Cardiac septum (tissue), 1 donor: ENCODE measurements at regions not wholly inside any gene's neighbourhood (a gene's known extent, or its start where the extent isn't known, plus 50 kb on each side); places are given as distances from the start of the nearest gene placed in this dataset.

Experiments
- DNase-seq: peaks from one replicate; pipeline ENCODE4 v3.0.0-alpha.2; 2020; ENCODE audit warnings: low spot score
- intact Hi-C: fragments of 100-400 bp; cut with DNase I; formaldehyde crosslinking; loops from one replicate; pipeline ENCODE4 v1.14.0; 2022
- donor health status: DM: no; HTN: no; CAD: no.

DNA sequence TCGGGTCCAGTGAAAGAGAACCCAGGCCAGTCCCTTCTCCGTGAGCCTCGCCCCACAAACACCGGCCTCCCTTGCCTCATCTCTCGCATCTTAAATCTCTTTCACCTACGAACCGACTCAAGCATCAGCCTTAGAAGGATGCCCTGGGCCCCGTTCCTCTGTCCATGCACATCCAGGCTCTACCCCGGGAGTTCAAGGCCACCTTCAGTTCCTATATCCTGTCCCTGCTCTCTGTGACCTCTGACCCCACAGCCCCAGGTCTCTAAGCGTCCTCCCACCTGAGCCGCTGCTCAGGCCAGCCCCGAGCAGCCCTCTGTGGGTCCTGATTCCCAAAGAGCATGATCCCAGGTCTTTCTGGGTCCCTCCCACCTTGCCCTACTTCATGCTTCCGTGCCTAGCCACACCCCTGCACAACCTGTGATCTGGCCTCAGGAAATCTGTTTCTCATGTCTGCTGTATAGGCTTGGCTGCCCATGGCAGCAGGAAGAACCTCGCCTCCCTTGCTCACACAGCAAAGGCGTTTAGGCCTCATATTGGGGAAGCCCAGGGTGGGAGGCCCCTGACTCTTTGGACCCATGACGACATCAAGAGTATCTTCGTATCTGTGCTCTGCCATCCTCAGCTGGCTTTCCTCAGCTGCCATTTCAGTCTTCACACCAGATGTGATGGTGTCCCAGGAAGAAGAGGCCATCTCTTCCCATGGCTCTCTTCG lies 77.5 kb upstream of the SEPTIN5 start:
- DNase-seq: no peak

DNA sequence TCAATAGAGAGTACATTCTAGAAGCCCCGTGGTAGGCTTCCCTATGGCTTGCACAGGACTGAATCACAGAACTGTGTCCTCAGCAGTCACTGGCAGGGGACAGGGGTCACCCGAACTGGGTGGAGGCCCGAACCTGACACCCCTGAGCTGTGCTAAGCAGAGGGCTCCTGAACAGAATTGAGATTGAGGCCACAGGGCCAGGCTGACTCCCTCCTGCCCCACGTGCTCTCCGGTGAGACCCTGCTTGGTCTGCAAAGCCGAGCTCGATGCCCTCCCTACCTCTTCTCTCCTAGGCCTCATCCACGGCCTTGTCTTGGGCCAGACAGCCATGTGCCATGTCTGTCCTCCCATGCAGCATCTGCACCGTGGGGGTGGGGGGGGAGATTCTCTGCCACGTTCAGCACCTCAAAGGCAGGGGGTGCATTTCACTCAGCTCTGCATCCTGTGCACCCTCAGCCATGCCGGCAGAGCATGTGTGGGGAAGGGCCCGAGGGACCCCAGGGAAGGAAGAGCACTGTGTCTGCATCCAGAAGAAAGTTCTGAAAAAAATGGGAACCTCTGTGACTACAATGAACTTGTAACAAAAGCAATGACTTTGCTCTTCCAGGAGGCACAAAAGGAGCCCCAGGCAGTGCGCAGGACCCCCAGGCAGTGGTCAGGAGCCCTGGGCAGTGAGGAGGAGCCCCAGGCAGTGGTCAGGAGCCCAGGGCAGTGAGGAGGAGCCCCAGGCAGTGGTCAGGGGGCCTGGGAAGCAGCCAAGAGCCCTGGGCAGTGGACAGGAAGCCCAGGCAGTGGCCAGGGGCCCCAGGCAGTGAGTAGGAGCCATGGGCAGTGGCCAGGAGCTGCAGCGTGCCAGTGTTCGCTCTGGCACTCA lies 76.7 kb upstream of the SEPTIN5 start:
- no peak for DNase-seq
- intact Hi-C loops: loop anchor here (10.0 kb wide), 1 partner anchor 493 kb away; the partner anchor contains the start of gene ESS2

More for the DNA sequence above, 77.5 kb upstream of the SEPTIN5 start:
- intact Hi-C loops: loop anchor here (10.0 kb wide), 1 partner anchor 492 kb away; the partner anchor contains the start of gene ESS2

DNA sequence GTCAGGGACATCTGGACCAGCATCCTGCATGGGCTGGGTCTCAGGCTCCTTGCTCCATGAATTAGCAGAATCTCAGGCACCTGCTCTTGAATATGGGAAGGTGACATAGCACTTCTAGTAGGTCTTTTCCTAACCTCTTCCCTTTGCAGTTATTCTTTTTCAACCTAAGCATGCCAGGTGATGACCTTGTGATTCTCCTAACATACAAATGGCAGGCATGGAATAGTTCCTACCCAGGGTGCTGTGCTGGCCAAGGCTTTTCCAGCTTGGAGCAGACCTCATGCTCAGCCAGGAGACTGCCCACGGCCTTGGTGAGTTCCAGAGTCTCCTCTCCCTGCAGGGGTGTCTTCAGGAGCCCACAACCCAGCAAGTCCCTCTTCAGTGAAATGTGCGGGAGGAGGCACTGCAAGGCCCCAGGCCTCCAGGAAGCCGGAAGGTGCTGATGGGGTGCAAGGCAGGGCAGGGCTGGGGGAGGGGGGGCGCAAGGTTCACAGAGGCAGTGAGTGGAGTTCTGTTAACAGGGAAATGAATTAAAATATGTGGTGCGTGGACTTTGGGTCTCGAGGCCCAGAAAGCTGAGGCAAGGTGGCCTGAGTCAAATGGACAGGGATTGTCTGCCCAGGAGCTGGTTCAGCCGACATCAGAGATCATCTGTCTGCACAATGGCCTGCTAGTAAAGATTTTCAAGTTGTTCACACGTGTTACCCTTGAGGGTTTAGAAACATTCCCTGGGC lies 75.9 kb upstream of the SEPTIN5 start:
- intact Hi-C loops: loop anchor here (10.0 kb wide), 1 partner anchor 494 kb away; the partner anchor contains the start of gene ESS2
- no peak for DNase-seq

DNA sequence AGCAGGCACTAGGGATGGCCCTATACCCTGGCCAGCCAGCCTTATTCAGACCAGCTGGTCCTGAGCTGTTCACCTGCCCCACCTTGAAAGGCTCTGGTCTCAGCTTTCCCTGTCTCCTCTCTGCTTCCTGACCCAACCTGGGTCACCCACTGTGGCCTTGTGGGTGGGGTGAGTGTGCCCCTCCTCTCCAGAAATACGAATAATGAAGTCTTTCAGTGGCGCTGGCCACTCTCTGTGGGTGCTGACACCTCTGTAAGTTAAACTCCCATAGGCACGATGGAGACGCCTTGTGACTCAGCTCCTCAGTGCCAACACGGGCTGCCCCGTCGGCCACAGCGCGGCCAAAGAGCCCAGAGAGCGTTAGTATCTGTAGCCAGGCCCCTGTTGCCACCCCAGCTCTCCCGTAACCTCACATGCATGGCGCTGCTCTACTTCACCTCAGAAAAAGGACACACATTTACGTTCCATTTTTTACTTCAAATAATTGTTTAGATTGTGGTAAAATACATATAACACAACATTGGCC lies 74.6 kb upstream of the SEPTIN5 start:
- no peak for DNase-seq
- intact Hi-C loops: loop anchor here (10.0 kb wide), 1 partner anchor 495 kb away; the partner anchor contains the start of gene ESS2

DNA sequence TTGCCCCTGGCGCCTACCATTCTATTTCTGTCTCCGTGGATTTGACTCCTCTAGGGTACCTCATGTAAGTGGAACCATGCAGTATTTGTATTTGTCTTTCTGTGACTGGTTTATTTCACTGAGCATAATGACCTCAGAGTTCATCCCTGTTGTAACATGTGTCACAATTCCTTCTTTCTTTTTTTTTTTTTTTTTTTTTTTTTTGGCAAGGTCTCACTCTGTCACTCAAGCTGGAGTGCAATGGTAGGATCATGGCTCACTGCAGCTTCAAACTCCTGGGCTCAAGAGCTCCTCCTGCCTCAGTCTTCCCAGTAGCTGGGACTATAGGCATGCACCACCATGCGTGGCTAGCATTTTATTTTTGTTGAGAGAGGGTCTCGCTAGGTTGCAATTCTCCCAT lies 74.0 kb upstream of the SEPTIN5 start:
- intact Hi-C loops: no loop called here
- DNase-seq: no peak

DNA sequence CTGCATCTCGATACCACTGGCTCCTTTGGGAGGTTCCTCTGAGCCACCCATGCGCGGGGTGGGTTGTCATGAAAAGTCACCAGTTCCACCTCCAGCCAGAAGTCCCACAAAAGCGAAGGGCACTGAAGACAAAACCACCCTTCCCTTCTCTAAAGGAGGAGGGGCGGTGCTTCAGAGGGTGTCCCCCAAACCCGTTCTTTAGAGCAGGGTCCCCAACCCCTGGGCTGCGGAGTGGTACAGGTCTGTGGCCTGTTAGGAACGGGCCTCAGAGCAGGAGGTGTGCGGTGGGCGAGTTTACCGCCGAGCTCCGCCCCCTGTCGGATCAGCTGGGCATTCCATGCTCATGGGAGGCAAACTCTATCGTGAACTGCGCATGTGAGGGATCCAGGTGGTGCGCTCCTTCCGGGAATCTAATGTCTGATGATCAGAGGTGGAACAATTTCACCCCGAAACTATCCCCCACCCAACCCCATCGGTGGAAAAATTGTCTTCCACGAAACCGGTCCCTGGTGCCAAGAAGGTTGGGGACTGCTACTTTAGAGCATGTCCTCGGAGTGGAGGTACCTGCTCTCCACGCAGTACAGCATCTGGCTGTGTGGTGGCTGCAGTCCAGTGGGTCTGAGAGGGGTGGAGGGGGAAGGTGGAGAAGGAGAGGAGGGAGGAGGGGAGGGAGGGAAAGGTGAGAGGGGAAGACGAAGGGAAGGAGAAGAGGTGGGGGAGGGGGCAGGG lies 72.9 kb upstream of the SEPTIN5 start:
- DNase-seq: peak; percentile 63
- intact Hi-C loops: no loop called here

DNA sequence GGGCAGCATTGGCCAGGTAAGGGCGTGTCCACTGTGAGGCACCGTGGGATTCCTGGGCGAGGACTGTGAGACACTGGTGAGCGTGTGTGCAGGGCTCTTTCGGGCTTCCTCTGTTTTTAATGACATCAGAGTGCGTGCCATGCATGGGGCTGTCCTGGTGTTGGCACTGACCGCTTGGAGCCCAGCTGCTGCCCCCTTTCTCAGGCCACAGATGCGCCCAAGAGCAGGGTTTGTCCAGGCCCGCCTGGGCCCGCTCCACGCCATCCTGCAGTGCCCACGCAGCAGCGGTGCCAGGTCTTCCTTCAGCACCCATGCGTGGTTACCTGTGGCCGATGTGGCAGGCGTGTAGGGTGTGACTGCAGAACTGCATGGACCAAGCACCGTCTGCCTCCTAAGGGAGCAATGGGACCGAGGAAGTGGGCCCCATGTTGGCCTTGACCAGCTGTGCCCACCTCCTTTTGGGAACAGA lies 72.3 kb upstream of the SEPTIN5 start:
- peak; percentile 56 for DNase-seq
- intact Hi-C loops: no loop called here

DNA sequence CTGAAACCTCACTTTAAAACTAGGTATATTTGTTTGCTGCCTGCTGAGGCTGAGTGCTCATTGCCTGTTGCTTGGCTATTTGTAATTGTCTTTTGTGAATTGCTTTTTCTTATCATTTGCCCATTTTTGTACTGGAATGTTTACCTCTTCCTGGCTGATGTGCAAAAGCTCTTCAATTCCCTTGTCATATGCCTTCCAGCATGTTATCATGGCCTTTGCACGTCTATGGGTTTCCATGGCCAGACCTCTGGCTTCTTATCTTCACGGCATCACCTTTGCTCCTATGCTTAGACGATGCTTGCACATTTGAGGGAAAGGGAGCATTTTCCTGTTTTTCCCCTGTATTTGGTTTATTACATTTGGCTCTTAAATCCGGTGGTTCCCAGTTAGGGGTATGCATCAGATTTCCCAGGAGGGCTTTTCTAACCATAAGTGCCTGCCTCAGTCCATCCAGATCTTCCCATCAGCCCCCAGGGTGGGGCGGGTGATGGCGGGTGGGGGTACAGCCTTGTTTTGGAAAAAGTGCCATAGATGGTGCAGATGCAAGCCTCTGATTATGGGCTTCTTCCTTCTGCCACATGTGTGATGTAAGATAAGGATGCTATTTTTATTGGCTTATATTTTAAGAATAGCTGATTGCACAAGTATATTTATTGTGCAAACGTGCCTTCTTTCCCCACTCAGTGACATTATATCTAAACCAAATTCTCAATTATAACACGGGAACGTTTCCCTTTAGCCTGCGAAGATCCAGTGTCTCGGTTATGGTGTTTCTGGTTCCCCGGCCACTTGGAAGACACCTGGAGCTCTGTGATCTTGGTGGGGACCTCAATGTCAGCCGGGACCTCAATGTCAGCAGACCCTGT lies 70.6 kb upstream of the SEPTIN5 start:
- intact Hi-C loops: no loop called here
- peak; percentile 5 for DNase-seq

DNA sequence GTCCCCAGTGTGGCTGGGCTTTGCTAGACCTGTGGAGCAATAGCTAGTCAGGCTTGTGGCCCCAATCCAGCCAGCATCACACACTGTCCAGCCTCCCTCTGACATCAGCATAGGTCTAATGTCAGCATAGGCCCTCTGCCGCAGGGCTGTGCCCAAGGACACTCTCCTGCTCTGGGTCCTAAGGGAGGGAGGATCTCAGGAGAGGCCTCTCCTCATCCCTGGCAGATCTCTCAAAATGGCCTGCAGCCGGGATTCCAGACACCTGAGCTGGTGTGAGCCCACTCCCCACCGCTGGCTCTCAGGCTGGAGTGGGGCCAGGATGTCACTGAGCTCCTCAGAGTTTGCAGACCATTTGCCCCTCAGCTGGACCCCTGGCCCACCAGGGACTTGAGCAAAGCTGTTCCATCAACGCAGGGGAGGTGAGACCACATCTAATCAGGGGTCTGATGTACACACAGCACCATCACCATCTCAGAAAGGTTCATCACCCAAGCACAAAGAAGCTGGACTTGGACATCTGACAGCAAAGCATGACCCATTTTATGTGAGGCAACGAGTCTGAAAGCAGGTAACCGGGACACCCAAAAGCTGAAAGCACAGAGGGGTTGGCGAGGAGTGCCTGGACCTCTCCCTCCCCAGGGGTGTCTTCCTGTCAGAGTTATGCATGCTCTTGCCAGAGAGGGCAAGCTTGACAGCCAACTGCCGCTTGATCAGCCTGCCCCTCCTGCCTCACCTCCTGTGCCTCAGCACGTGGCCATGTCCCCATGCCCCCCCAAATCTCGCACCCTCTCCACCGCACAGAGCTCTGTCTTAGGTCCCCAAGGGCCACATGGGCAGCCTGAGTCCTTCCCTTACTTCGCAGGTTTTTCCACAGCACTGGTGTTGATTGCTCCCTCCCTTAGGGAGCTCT lies 69.7 kb upstream of the SEPTIN5 start:
- DNase-seq: peak; percentile 61
- intact Hi-C loops: no loop called here

DNA sequence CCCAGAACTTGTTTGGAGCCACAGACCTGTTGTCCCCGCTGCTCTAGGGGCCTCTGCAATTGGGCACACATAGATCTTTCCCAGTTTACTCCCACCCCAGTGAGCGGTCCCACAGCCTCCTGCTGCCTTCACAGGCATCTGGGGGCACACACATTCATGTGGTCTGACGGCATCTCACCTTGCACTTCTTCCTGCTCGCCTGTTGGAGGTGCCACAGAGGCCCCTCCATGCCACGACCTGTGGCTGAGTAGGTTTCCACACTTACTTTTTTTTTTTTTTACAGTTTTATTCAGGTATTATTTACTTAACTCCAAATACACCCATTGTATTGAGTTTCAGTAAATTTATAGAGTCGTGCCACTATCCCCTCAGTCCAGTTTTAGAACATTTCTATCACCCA lies 68.9 kb upstream of the SEPTIN5 start:
- DNase-seq: no peak
- intact Hi-C loops: no loop called here

DNA sequence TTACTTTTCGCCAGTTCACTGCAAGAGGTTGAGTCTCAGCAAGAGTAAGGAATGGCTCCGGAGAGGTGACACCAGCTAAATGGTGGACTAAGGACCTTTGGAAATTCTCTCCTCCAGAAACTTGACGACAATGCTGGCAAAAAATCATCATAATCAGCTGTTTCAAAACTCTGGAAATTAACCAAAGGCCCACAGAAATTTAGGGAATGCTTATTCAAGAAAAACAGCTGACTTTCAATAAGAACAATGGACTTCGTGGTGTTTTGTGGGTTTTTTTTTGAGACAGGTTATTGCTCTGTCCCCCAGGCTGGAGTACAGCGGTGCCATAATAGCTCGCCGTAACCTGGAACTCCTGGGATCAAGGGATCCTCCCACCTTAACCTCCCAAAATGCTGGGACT lies 68.4 kb upstream of the SEPTIN5 start:
- no peak for DNase-seq
- intact Hi-C loops: no loop called here

DNA sequence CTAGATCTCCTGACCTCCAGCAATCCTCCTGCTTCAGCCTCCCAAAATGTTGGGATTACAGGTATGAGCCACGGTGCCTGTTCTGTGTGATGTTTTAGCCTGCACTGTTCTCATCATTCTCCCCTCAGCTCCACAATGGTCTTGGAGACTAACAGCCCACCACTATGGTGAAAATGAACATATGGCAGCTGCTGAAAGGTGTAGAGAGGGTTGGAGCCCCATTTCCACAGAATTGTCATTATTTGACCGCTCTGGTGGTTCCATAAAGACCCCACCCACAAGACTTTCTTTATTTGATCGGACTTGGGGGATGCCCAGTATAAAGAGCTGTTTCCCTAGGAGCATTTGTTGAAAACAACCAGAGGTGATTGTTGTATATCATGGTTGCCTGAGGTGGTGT lies 67.9 kb upstream of the SEPTIN5 start:
- DNase-seq: no peak
- intact Hi-C loops: no loop called here

DNA sequence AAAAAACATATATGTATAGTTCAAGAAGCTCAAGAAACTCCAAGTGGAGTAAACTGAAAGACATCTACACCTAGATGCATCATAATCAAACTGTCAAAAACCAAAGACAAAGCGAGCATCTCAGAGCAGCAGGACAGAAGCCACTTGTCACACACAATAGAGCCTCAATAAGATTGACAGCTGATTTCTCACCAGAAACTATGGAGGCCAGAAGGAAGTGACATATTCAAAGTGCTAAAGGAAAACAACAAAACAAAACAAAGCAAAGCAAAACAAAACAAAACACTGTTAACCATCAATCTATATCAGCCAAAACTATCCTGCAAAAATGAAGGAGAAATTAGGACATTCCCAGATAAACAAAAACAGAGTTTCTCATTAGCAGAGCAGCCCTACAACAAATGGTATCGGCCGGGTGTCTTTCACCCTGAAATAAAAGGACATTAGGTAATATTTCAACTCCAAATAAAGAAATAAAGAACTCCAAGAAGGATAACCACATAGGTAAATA lies 65.8 kb upstream of the SEPTIN5 start:
- no peak for DNase-seq
- intact Hi-C loops: no loop called here

DNA sequence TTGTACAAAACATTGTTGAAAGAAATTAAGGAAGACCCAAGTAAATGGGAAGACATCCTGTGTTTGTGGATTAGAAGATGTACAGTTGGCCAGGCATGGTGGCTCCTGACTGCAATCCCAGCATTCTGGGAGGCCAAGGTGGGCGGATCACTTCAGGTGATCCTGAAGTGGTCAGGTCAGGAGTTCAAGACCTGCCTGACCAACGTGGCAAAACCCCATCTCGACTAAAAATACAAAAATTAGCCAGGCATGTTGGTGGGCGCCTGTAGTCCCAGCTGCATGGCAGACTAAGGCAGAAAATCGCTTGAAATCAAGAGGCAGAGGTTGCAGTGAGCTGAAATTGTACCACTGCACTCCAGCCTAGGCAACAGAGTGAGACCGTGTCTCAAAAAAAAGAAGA lies 62.0 kb upstream of the SEPTIN5 start:
- intact Hi-C loops: no loop called here
- DNase-seq: no peak

DNA sequence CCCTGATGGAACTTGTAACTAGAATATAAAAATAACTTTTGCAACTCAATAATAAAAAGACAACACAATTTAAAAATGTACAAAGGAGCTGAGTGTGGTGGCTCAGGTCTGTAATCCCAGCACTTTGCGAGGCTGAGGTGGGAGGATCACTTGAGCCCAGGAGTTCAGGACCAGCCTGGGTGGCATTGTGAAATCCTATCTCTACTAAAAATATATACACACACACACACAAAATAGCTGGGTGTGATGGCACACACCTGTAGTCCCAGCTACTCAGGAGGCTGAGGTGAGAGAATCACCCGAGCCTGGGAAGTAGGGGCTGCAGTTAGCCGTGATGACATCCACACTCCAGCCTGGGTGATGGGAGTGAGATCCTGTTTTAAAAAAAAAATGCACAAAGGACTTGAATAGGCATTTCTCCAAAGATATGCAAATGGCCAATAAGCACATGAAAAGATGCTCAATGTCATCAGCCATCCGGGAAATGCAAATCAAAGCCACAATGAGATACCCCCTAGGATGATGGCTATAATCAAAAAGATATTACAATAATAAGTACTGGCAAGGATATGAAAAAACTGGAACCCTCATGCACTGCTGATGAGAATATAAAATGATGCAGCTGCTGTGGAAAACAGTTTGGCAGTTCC lies 59.8 kb upstream of the SEPTIN5 start:
- no peak for DNase-seq
- intact Hi-C loops: no loop called here

DNA sequence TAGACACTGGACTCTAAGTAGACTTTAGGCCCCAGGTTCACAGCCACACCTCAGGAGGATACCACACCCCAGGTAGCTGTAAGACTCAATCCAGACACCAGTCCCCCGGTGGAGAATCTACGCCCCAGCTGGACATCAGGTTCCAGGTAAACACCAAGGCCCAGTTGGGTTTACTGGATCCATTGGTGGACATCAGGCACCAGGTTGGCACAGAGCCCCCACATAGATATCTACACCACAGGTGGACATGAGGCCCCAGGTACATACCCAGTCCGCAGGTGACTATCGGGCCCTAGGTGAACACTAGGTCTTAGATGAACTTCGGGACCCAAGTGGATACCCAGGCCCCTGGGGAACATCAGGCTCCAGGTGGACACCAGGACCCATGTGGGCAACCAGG lies 58.9 kb upstream of the SEPTIN5 start:
- no peak for DNase-seq

More for the DNA sequence above, 58.9 kb upstream of the SEPTIN5 start:
- intact Hi-C loops: no loop called here
